Ovary (tissue), 7 donors: ENCODE measurements at regions not wholly inside any gene's neighbourhood (a gene's known extent, or its start where the extent isn't known, plus 50 kb on each side); places are given as distances from the start of the nearest gene placed in this dataset.
"Not testable (repeated sequence)": the region's sequence is repeated elsewhere in the genome, so short reads cannot be mapped to it uniquely, and the experiment has no call there.

Experiments
- DNase-seq, 5 donors: peaks; one replicate each; pipeline ENCODE4 v3.0.0-alpha.2; 2019 to 2020
- H3K27ac ChIP-seq, 2 donors: fragments of 200-600 bp; one replicate each; pipeline versions ENCODE4 v1.5.1 to v1.8.0; 2019 to 2022
- H3K27me3 ChIP-seq: fragments of 200-600 bp; one replicate; pipeline ENCODE4 v1.8.0; 2022
- H3K36me3 ChIP-seq: fragments of 200-600 bp; sonication (generic); one replicate; pipeline ENCODE4 v1.5.1; 2019
- H3K4me1 ChIP-seq: one replicate; pipeline ENCODE4 v1.8.1; 2013; ENCODE audit warnings: mild to moderate bottlenecking, moderate library complexity; ENCODE audit not compliant: insufficient read depth
- H3K4me3 ChIP-seq: fragments of 200-600 bp; sonication (generic); one replicate; pipeline ENCODE4 v1.5.1; 2017
- H3K9me3 ChIP-seq, 2 donors: fragments of 200-600 bp in 1 of 2; sonication (generic) in 1 of 2; one replicate each; pipeline versions ENCODE4 v1.5.1 to v1.8.1; 2013 to 2019; ENCODE audit warnings: mild to moderate bottlenecking in 1 of 2, moderate library complexity in 1 of 2
- CTCF ChIP-seq, 3 donors: fragments of 450-650 bp in 2 of 3; fragments of 200-600 bp in 1 of 3; IDR thresholded peaks; one replicate each; pipeline versions ENCODE4 v1.5.1 to v1.8.0; 2016 to 2022; ENCODE audit warnings: antibody characterized with exemption in 3 of 3, mild to moderate bottlenecking in 1 of 3
- EP300 ChIP-seq: sonication (generic); formaldehyde crosslinking; IDR thresholded peaks from one replicate; pipeline ENCODE4 v1.6.1; 2017; ENCODE audit warnings: antibody characterized with exemption
- POLR2A ChIP-seq: fragments of 450-650 bp; IDR thresholded peaks from one replicate; pipeline ENCODE4 v1.6.1; 2017; ENCODE audit warnings: antibody characterized with exemption, mild to moderate bottlenecking, moderate library complexity
- WGBS, 3 donors: extraction: QIAGEN DNeasy Blood & Tissue Kit in 1 of 3; methylation state at CpG; one replicate each; pipeline versions ENCODE4 v1.1.5 to v1.1.7; 2013 to 2017; 5-methylcytosine and 5-hydroxymethylcytosine counted together
- intact Hi-C, 4 donors: fragments of 100-400 bp; cut with DNase I; formaldehyde crosslinking; loops; one replicate each; pipeline versions ENCODE4 v1.11.0 to v1.15.1; 2022 to 2023
- donor health status: DM: no; HTN: no; CAD: no; lungs with moderate emphysema.
- donor health status: DM: no; HTN: no; CAD: no.
- donor health status: Bipolar disorder and iron deficiency.
- donor health status: DM: no; HTN: no; CAD: no.
- donor health status: DM: yes; HTN: yes; CAD: no.

DNA sequence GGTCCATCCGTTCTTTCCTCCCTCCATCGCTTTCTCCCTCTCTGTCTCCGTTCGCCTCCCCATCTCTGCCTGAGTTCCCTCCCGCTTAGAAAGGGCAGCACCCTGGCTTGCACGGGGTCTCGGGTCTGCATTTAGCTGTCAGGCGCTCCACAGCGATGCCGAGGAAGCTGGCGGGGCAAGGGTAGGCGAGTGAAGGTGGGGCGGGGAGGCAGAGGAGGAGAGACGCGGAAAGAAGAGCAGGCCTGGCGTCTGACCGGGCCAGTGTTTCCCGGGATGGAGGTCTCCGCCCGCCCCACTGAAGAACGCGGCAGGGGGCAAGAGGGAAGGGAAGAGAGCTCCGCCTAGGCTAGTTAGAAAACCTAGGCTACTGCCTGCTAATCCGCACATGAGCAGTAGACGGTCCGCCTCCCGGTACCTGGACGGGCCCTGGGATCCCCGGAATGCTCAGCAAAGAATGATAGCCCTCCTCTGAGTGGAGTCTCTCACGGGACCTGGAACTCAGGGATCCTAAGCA, 3922.5 kb upstream of the OR11H1 start:
- TF ChIP-seq EP300 (no peak), CTCF (IDR thresholded peaks at IDR 0.05) (no peak), POLR2A (no peak)
- peak in 1 of 5 donors; percentile 15 for DNase-seq
- no peaks in the 10 kb centered on the region for H3K36me3 ChIP-seq
- no peaks in the 10 kb centered on the region for H3K27me3 ChIP-seq
- H3K4me1 ChIP-seq: no peaks in the 10 kb centered on the region
- WGBS, 3 donors: 73 to 84% (median 75%) methylated on average over 30 of the region's 30 CpGs
- H3K27ac ChIP-seq: no peak overlapping the region
- intact Hi-C loops: no loop called here
- no peak overlapping the region for H3K4me3 ChIP-seq
- no peaks in the 10 kb centered on the region for H3K9me3 ChIP-seq

- H3K9me3 ChIP-seq, H3K36me3 ChIP-seq, DNase-seq, H3K27me3 ChIP-seq, H3K4me3 ChIP-seq, intact Hi-C loops, H3K4me1 ChIP-seq, H3K27ac ChIP-seq: not testable (repeated sequence)
- WGBS, 3 donors: 75 to 87% (median 76%) methylated on average over 42 of the region's 42 CpGs
Measured at GRCh38 chr22:11606047-11607000, 3921.7 kb upstream of the OR11H1 start.

GRCh38 chr22:11607215-11607614, 3920.8 kb upstream of the OR11H1 start:
- DNase-seq, H3K27ac ChIP-seq, H3K27me3 ChIP-seq, H3K36me3 ChIP-seq, H3K4me3 ChIP-seq, intact Hi-C loops, H3K4me1 ChIP-seq, H3K9me3 ChIP-seq: not testable (repeated sequence)
- 77 to 85% (median 84%) methylated on average over 8 of the region's 8 CpGs for WGBS, 3 donors

DNA sequence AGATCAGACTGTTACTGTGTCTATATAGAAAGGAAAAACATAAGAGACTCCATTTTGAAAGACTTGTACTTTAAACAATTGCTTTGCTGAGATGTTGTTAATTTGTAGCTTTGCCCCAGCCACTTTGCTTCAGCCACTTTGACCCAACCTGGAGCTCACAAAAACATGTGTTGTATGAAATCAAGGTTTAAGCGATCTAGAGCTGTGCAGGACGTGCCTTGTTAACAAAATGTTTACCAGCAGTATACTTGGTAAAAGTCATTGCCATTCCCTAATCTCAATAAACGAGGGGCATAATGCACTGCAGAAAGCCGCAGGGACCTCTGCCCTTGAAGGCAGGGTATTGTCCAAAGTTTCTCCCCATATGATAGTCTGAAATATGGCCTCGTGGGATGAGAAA, 3919.5 kb upstream of the OR11H1 start:
- H3K27ac ChIP-seq, H3K4me1 ChIP-seq, DNase-seq, H3K9me3 ChIP-seq, intact Hi-C loops, H3K36me3 ChIP-seq, H3K27me3 ChIP-seq, H3K4me3 ChIP-seq: not testable (repeated sequence)
- WGBS, 3 donors: 46 to 65% (median 56%) methylated on average over 5 of the region's 5 CpGs

- WGBS, 3 donors: 71 to 85% (median 82%) methylated on average over 4 of the region's 4 CpGs
- H3K27me3 ChIP-seq, H3K4me3 ChIP-seq, H3K27ac ChIP-seq, H3K4me1 ChIP-seq, H3K9me3 ChIP-seq, H3K36me3 ChIP-seq, intact Hi-C loops, DNase-seq: not testable (repeated sequence)
Measured at GRCh38 chr22:11609193-11609592, 3918.8 kb upstream of the OR11H1 start.

GRCh38 chr22:11611280-11611679, 3916.7 kb upstream of the OR11H1 start:
- H3K9me3 ChIP-seq, H3K27me3 ChIP-seq, H3K4me3 ChIP-seq, H3K36me3 ChIP-seq, H3K27ac ChIP-seq, H3K4me1 ChIP-seq, intact Hi-C loops, DNase-seq: not testable (repeated sequence)
- 83 to 88% (median 86%) methylated on average over 20 of the region's 20 CpGs for WGBS, 3 donors

DNA sequence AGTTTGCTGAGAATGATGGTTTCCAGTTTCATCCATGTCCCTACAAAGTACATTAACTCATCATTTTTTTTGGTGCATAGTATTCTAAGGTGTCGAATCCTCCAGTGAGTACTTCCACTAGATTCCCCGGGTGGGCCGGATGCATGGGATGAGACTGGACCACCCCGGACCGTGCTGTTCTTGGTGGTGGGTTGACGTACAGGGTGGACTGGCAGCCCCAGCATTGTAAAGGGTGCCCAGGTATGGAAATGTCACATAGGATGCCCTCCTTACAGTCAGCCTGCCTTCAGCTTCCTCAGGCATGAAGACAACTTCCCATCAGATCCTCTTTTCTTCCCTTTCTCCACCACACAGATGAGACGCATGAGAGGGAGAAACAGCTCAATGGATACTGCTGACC, 3916.1 kb upstream of the OR11H1 start:
- intact Hi-C loops, H3K27ac ChIP-seq, H3K4me3 ChIP-seq, H3K4me1 ChIP-seq, H3K9me3 ChIP-seq, H3K27me3 ChIP-seq, DNase-seq, H3K36me3 ChIP-seq: not testable (repeated sequence)
- 86 to 92% (median 91%) methylated on average over 7 of the region's 7 CpGs for WGBS, 3 donors

- H3K9me3 ChIP-seq, H3K4me3 ChIP-seq, DNase-seq, H3K36me3 ChIP-seq, H3K4me1 ChIP-seq, intact Hi-C loops, H3K27ac ChIP-seq, H3K27me3 ChIP-seq: not testable (repeated sequence)
- 82 to 88% (median 85%) methylated on average over 27 of the region's 27 CpGs for WGBS, 3 donors
Measured at GRCh38 chr22:11613081-11613897, 3914.7 kb upstream of the OR11H1 start.
